ENCODE measurements at regions not wholly inside any gene's neighbourhood (a gene's known extent, or its start where the extent isn't known, plus 50 kb on each side); places are given as distances from the start of the nearest gene placed in this dataset.
"Not testable (repeated sequence)": the region's sequence is repeated elsewhere in the genome, so short reads cannot be mapped to it uniquely, and the experiment has no call there.

DNA sequence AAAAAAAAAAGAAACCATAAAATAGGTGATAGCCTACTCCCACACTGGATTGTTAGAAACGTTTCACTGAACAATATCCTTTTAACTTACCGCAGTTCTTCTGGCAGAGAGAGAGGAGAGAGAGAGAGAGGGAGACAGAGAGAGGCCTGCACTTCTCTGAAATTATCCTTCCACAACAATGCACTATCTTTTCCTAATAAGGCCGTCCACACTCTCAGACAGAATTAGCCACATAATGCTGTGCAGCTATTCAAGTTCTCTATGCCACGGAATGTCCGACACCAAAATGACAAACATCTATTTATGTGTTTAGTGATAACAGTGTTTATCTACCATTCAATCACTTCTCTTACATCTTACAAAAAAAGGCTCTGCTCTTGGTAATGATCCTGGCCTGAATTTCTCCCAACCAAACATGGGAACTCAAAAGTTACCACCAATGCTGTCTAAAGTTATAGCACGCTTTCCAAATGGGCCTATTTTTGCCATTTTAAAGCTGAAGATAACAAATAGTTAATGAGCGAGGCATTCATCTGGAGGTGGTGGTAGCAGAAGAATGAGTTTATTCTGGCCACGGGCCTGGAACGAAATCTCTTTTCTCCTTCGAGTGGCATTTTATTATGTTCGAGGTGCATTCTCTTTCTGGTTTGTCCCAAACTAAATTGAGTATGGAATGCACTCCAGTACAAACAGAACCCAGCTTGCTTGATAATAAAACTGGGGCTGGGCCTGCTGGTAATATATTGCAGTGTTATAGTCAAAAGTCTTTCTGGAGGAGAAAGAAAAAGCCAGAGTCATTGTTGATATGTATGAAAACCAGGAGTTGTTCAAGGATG lies 160.2 kb upstream of the SVIL start:
- DNase-seq: no peak

DNA sequence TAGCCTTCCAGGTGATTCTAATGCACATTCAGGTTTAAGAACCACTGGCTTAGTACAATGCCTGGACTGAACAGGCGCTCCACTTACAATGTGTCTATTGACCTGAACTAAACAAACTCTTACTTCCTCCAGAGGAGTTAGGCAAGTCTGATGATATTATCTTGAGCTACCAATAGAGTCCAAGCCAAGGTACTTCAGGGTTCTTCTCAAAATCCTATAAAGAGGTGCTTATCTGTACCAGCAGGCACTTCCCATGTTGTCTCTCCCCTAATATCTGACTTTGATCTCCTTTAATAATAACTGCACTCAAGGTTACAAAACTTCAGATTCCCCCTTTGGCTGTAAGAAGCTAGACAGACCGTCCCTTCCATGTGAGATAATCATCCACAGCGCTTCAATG lies 157.0 kb upstream of the SVIL start:
- no peak for DNase-seq

DNA sequence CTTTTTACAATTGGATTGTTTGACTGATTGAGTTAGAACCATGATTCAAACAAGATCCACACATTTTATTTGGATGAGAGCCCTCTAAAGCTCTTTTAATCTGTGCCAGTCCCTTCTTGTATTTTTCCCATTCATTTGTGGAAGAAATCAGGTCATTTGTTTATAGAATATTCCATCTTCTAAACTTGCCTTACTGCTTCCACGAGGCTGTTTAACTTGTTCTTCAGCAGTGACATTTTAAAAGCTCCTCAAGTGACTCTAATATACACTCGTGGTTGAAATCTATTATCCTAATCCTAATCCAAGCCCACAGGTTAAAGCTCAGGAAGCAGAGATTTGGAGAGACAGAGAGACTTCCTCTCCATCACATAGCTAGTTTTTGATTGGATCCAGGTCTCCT lies 155.4 kb upstream of the SVIL start:
- no peak for DNase-seq

DNA sequence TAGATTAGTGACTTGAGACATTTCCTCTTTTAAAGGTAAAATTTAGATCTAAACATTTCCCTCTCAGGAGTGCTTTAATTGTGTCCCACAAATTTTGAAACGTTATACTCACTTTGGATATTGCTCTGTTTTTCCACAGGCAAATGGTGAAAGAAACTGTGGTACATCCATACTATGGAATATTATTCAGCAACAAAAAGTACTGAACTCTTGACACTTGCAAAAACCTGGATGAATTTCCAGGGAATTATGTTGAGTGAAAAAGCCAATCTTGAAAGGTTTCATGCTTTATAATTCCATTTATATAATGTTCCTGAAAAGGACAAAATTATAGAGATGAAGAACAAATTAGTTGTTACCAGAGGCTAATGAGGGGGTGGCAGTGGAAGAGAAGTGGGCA lies 153.3 kb upstream of the SVIL start:
- no peak for DNase-seq

DNA sequence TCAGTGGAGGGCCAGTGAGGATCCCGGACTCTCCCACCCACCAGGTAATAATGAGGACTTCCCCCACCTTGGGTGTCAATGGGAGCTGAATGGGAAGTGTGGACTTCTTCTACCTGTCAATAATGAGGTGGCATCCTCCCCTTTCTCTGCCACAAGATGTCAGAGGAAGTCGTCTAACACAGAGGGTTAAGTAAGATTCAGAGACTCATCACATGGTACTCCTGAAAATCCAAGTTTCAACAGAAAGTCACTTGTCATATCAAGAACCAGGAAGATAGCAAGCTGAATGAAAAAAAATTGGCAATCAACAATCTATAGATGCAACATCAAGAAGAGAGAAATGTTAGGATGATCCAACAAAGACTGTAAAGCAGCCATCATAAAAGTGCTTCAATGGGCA lies 150.9 kb upstream of the SVIL start:
- DNase-seq: no peak

DNA sequence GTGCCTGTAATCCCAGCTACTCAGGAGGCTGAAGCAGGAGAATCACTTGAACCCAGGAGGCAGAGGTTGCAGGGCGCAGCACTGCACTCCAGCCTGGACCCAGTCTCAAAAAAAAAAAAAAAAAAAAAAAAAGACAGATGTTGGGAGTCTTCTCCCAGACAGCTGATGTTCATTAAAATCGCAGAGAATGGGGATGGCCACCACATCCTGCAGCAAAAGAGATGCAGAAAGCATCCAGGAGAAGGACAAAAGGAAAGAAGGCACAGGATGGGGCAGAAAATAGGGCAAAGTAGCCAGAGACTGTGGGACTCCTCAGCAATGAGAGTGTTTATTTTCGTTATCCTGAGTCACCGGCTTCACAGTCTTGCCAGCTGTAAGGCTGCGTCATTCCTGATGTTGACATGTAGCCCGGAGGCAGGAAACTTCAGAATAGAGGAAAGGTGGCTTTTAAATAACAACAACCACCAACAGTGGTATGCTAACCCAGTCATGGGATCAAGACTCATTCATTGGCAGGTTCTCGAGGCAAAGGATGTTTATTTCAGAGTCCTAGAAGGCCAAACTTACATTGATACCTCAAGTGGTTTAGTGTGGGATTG lies 149.5 kb upstream of the SVIL start:
- DNase-seq: no peak

DNA sequence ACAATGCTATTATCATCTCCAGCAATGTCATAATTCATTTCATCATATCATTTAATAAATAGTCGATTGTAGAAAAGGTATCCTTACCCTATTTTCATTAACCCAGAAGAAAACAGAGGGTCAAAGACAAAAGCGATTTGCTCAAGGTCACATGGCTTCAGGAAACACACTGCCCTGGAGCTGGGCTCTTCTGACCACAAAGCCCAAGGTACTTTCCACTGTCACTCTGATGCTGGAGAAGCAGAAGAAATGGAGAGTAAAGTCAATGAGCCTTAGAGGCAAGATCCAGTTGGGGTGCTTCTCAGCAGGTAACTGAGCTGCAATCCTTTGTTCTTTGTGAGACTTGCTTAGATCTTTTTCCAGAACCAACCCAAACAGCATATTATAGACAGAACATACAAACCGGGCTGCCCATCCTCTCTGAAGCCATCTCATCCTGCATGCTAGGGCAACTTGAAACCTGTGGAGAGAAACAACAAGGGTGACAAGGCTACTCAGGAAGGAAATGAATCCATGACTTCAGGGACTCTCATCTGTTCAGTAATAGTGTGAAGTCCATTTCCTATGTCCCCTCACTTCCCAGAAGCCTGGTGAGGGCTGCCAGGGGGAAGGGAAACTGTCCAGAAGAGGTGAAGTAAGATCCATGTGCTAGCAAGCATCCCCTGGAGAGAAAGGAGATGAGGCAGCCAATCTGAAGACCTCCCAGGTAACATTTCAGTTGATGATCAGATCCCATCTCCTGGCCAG lies 148.6 kb upstream of the SVIL start:
- no peak for DNase-seq

DNA sequence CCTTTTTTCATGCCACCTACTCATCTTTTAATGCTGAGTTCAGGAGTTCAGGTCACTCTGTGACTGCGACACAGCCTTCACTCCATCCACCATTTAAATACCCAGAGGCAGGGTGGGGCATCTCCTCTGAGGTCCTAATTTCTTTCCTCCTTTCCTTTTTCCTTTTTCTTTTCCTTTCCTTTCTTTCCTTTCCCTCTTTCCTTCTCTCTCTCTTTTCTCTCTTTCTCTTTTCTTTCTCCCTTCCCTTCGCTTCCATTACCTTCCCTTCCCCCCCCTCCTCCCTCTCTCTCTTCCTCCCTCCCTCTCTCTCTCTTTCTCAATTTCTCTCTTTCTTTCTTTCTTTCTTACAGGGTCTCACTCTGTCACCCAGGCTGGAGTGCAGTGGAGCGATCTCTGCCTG lies 145.9 kb upstream of the SVIL start:
- no peak for DNase-seq

DNA sequence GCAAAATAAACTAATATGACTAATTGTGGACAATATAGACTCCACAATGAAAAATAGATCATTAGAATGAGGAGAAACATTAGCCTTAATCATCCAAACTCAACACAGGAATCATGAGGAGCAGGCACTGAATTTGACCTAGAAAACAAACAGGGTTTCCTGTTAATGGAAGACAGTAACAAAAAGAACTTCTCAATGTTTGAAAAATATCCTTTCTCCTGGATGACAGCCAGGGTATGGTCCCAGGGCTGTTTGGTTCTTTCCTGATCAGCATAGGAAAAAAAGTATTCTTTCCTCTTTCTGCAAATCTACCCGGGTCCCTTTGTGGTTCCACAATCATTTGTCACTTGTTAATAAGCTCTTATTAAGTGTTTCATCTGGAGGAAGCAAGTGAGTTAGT lies 145.3 kb upstream of the SVIL start:
- DNase-seq: no peak

DNA sequence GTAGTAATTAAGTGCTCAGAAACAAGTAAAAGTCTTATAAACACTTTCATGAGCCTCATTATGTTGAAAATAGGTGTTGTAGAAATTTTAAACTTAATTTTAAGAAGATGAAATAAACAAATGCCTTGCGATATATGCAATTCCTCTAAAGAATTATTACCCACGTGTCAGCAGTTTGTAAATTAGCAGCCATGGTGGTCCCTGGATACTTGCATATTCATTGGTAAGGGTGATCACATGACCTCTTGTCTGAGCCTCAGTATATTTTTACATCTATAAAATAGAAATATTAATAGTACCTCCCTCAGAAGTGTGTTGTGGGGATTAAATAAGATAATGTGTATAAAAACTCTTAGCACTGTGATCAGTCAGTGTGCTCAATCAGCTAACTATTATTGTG lies 141.5 kb upstream of the SVIL start:
- DNase-seq: no peak

DNA sequence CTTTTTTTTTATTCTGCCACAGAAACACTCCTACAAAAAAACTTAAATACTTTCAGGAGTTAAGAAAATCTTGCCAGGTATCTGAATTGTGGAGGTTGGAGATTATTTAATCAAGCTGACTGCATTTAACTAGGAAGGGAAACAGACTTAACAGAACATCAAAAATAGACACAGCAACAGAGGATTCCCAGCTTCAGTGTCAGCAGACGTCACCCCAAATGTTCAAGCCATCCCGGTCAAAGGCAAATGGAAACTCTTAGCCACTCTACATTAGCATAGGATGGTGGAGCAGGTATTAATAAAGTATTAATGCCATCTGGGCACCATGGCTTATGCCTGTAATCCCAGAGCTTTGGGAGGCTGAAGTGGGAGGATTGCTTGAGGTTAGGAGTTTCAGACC lies 139.7 kb upstream of the SVIL start:
- DNase-seq: no peak

DNA sequence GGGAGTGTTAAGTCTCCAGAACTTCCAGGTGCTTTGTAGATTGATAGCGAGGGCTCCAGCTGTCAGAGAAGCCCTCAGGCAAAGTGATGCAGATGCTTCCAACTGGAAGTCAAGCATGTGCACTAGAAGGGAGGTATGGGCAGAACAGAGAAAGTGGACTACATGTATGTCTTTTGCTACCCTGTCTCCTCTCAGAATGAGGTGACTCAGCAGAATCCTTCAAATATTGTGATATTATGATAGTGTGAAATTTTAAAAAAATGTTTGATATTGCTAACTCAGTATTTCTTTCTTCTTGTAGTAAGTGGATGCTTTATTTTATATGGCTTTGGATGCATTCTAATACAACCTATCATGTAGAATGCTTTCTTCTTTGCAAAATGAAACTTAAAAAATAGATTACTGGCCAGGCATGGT lies 138.9 kb upstream of the SVIL start:
- no peak for DNase-seq

DNA sequence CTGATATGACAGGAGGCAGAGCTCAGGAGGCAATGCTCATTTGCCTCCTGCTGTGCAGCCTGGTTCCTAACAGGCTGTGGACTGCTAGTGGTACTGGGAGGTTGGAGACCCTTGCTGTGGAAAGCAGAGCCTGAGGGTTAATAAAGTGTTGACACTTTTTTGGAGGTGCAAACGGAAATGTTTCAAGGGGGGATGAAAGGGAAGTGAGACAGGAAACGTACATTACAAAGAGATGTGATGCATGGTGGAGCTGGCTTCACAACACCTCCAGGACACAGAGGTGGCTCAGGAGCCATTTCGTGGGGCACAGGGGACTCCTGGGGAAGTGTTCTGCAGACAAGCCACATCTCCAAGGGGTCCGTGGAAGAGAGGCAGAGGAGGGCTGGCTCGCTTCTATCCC lies 137.6 kb upstream of the SVIL start:
- DNase-seq: no peak

DNA sequence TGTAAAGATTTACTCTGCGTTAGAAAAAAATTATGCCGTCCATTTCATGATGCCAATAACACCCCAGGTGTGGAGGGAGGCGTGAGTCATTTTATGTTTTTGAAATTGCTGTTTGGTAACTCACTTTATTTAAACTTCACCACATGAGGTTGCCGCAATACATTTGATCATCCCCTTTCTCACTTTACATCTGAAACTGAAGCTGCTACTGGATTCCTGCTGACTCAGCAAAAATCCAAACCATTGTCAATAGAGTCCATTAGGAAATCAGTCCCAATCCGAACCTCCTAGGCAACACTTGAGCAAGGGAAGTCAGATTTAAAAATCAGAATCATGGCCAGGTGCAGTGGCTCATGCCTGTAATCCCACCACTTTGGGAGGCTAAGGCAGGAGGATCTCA lies 136.6 kb upstream of the SVIL start:
- no peak for DNase-seq

DNA sequence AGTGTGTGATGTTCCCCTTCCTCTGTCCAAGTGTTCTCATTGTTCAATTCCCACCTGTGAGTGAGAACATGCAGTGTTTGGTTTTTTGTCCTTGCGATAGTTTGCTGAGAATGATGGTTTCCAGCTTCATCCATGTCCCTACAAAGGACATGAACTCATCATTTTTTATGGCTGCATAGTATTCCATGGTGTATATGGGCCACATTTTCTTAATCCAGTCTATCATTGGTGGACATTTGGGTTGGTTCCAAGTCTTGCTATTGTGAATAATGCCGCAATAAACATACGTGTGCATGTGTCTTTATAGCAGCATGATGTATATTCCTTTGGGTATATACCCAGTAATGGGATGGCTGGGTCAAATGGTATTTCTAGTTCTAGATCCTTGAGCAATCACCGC lies 134.5 kb upstream of the SVIL start:
- not testable (repeated sequence) for DNase-seq

DNA sequence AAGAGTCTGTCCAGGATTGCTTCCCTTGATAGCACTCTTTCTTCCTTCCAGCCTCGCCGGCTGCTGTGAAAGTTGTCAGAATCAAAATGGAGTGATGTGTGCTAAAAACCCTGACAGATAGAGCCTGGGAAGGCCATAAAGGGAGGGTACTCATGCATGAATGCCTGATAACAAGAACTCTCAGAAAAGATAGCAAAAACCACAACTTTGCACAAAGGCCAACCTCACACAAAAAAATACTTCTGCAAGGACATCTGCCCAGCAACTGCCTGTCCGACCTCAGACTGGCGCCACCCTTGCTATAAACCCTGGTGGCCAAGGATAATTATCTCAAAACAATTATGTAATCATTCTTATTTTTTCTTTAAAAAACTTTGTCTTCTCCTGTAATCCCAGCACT lies 133.2 kb upstream of the SVIL start:
- no peak for DNase-seq

DNA sequence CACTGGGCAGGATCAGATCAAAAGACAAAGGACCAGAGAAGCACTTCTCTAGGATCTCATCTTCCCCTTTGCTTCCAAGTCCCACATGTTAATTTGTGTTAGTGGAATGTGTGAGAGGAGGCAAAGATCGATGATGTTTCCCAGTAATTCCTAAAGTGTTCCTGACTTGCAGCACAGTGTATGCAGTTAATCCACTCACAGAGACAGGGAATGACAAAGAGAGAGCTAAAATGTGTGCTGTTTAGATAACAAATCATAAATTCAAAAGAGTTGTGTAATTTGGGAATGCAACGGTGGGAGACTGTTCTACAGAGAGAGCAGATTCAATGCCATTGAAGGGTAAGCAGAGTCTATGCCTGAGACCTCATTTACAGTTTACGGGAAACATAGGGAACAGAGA lies 132.0 kb upstream of the SVIL start:
- DNase-seq: no peak

DNA sequence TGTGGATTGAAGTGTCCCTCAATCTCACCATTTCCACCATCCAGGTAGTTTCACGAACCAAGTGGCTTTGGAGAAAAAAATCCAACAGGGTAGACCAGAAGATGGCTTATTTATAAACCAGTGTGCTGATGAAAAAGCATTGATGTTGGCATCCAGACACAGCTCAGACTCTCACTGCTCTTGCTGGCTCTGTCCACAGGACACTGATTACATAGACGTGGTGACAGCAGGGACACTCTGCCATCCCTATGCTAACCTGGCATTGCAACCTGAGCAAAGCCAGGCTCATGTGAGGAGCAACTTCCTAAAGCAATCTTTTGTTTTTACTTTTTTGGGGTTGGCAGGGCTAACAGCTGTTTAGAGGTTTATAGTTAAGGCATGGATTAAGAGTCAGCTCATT lies 130.6 kb upstream of the SVIL start:
- no peak for DNase-seq

DNA sequence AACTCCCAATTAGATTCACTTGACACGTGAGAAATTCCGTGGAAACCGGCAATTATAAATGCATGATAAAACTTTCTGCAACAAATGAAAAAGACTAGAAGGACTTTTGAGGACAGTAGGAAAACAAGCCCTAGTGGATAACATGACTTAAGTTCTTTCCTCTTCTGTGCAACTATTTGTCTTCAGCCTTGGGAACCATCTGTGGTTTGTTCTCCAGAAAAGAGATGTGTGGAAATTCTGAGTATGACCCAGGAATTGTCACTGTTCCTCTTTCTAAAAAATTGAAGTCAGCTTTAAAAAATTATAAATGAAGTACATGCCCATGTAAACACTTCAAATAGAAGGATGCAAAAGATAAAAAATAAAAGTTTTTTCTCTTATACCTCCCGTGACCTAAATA lies 128.6 kb upstream of the SVIL start:
- DNase-seq: no peak

DNA sequence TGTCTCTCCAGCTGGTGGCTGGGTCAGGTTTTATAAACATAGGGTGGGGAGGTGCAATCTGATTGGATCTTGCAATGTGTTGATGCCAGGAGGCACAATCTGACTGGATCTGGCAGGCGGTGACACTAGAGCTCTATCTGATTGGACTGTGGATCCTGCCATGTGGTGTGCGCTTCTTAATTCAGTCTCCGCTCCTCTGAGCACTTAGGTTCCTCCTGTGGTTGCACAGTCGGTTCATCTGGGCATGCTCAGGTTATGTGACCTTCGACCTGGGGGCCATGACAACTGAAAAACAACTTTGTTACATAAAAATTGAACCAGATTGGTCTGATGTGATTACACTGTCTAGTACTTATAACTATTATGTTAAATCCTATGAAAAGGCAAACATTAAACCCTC lies 127.1 kb upstream of the SVIL start:
- DNase-seq: no peak

DNA sequence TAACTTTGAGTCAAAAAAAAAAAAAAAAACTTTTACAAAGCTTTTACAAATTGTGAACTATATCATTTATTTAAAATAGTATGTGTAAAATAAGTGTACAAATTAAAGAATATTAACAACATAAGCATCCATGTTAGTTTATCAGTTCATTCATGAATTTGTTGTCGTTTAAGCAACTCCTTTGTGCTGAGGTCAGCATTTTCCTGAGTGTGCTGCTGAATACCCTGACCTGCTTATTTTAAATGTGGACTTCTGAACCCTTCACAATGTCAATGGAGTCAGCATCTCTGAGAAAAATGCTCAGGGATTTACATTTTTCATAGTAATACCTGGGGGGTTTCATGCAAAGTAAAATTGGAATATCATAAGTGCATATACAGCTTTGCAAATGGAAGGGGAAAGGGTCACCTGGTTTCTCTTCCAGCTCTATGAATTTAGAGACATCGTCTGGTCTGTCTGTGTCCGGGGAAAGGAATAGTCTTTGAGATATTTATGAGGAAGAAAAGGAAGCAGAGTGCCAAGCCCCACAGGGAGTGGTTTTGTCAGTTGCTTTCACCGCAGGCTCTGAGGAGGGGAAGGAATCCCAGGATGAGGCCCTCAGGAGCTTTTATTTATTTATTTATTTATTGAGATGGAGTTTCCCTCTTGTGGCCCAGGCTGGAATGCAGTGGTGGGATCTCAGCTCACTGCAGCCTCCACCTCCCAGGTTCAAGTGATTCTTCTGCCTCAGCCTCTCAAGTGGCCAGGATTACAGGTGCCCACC lies 125.5 kb upstream of the SVIL start:
- no peak for DNase-seq

DNA sequence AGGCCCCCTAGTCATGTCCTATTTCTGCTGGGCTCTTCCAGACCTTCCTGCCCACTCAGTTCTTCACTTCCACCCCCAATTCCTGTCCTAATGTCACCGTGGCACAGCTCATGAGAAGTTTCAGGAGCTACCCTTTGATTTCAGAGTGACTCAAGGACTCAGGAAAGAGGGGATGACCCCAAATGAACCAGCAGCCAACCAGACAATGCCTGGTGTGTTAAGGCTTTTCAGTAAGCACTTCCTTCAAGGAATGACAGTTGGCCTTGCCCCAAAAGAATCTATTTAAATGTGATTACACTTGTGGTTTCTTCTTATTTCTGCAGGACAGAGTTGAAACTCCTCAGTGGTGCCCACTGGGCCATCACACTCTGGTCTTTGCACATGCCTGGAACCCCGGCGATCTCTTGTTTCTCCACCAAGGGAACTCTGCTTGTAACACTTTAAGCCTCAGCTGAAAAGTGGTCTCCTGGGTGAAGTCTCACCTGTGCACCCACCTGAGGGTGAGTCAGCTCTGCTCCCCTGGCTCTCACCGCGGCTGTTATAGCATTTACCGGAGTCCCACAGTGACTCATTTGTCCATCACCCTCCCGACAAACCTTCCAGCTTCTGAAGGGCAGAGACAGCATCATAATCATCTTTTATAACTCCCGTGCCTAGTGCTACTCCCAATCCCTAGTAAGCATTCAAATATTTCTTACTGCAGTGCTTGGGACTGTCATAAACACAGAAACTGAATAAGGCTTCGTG lies 123.0 kb upstream of the SVIL start:
- DNase-seq: no peak
